ENCODE measurements at regions not wholly inside any gene's neighbourhood (a gene's known extent, or its start where the extent isn't known, plus 50 kb on each side); places are given as distances from the start of the nearest gene placed in this dataset.

- no peak for DNase-seq
- WGBS, 2 experiments (ENCODE audit: extremely low coverage in 2 of 2, insufficient read length in 1 of 2), result 66% methylated on average over 7 of the region's 8 CpGs; no CpG with 5 or more reads in 1 of the 2 experiments
- Histone ChIP-seq H2AFZ (replicated peaks; ENCODE audit: low read length, poor library complexity) (no peak overlapping the region), H3K4me2 (ENCODE audit: low read depth, low read length) (no peak overlapping the region), H3K4me3 (ENCODE audit: insufficient read depth, low read depth, low read length) (no peak overlapping the region), H2AK9ac (replicated peaks; ENCODE audit: low read depth, low read length, poor library complexity) (no peak overlapping the region), H4K91ac (ENCODE audit: insufficient read depth, low read depth, low read length) (no peak overlapping the region), H4K20me1 (ENCODE audit: insufficient read depth, low read length) (no peaks in the 10 kb centered on the region), H3K14ac (replicated peaks; ENCODE audit: low read depth, low read length) (no peak overlapping the region), H2BK120ac (ENCODE audit: low read depth, low read length) (no peak overlapping the region), H3K79me1 (ENCODE audit: low read depth in 1 of 2, low read length in 2 of 2) (no peaks in the 10 kb centered on the region), H3K18ac (ENCODE audit: low read depth, low read length) (no peak overlapping the region), H3K9me1 (ENCODE audit: insufficient read depth, low read length) (no peaks in the 10 kb centered on the region), H2BK5ac (ENCODE audit: low read depth, low read length, poor library complexity, severe bottlenecking) (no peak overlapping the region), H3K4ac (ENCODE audit: low read depth, low read length) (no peak overlapping the region), H3K9me3 (ENCODE audit: control insufficient read depth, insufficient read depth, low read length) (no peaks in the 10 kb centered on the region), H3K4me1 (ENCODE audit: control insufficient read depth, insufficient read depth, low read length) (no peaks in the 10 kb centered on the region), H3K56ac (ENCODE audit: extremely low read depth, insufficient read depth, low read length) (no peak overlapping the region), H3K9ac (ENCODE audit: low read depth, low read length) (no peak overlapping the region), H2BK20ac (ENCODE audit: low read depth, low read length) (no peak overlapping the region), H3K27me3 (ENCODE audit: control insufficient read depth, insufficient read depth, low read length) (no peaks in the 10 kb centered on the region; the same call in 1 of the 2 replicates), H4K5ac (ENCODE audit: low read depth, low read length) (no peak overlapping the region), H2AK5ac (ENCODE audit: low read depth, low read length) (no peak overlapping the region), H3K23ac (ENCODE audit: low read depth, low read length) (no peak overlapping the region), H3K27ac (ENCODE audit: insufficient read depth, low read length) (no peak overlapping the region), H2BK15ac (ENCODE audit: low read depth, low read length) (no peak overlapping the region), H4K8ac (ENCODE audit: low read depth in 2 of 2, low read length in 2 of 2) (no peak overlapping the region), H3K36me3 (ENCODE audit: control insufficient read depth, insufficient read depth, low read length) (no peaks in the 10 kb centered on the region)
- CTCF ChIA-PET, result interaction anchor here (0.9 kb wide), 1 partner anchor 13 kb away, joined by 3 read pairs; no protein-coding TSS in a partner anchor
- ATAC-seq (ENCODE audit: low read depth), result no peak
- TF ChIP-seq MAZ (IDR thresholded peaks at IDR 0.05; ENCODE audit: borderline replicate concordance, low read depth, low read length) (no peak), MXI1 (IDR thresholded peaks at IDR 0.05; ENCODE audit: borderline replicate concordance, low read depth, low read length) (no peak), CTCF (conservative IDR thresholded peaks at IDR 0.05; ENCODE audit: low read depth, low read length) (no peak)
- BruUV-seq (replicated peaks), result no TSS peak
- dilution Hi-C loops (cut with HindIII; ENCODE audit: low sequenced_read_pairs, unreplicated experiment), result no loop called here
- intact Hi-C loops (cut with micrococcal nuclease), result no loop called here
- in situ Hi-C loops (cut with MboI; ENCODE audit: low sequenced_read_pairs), result no loop called here
- POLR2A ChIA-PET (ENCODE audit: unreplicated experiment), result no interaction called here
These were observed 196.3 kb downstream of the TTLL7 start for GRCh38 chr1:83802460-83803152.
